GM12891 (cell line): ENCODE measurements at regions not wholly inside any gene's neighbourhood (a gene's known extent, or its start where the extent isn't known, plus 50 kb on each side); places are given as distances from the start of the nearest gene placed in this dataset.

Experiments used
- PAX5 ChIP-seq: IDR thresholded peaks from 2 replicates; pipeline ENCODE4 v1.6.1; 2011; ENCODE audit warnings: low read length, moderate library complexity, mild to moderate bottlenecking; ENCODE audit not compliant: insufficient read depth, severe bottlenecking
- POLR2A ChIP-seq: IDR thresholded peaks from 2 replicates; pipeline ENCODE4 v1.6.1; 2011; ENCODE audit warnings: low read depth, low read length, control low read depth
- POLR2AphosphoS5 ChIP-seq: IDR thresholded peaks from 2 replicates; pipeline ENCODE4 v1.6.1; 2011; ENCODE audit warnings: low read depth, low read length, control low read depth
- POU2F2 ChIP-seq: IDR thresholded peaks from 2 replicates; pipeline ENCODE4 v1.6.1; 2011; ENCODE audit warnings: low read depth, mild to moderate bottlenecking, control low read depth, low read length, moderate library complexity
- SPI1 ChIP-seq: IDR thresholded peaks from 2 replicates; pipeline ENCODE4 v1.6.1; 2011; ENCODE audit warnings: low read depth, low read length, control low read depth
- TAF1 ChIP-seq: IDR thresholded peaks from 2 replicates; pipeline ENCODE4 v1.6.1; 2011; ENCODE audit warnings: low read depth, low read length, control low read depth

- TF ChIP-seq TAF1 (no peak), POLR2AphosphoS5 (no peak), POLR2A (no peak), PAX5 (no peak), SPI1 (no peak), POU2F2 (no peak)
Observed at GRCh38 chr17:53736516-53737240, 86.0 kb upstream of the KIF2B start.
